ENCODE measurements at regions not wholly inside any gene's neighbourhood (a gene's known extent, or its start where the extent isn't known, plus 50 kb on each side); places are given as distances from the start of the nearest gene placed in this dataset.

- Histone ChIP-seq H2BK5ac (ENCODE audit: low read depth, low read length) (no peak overlapping the region), H3K14ac (ENCODE audit: insufficient read length) (no peak overlapping the region), H3K56ac (replicated peaks; ENCODE audit: insufficient read length, low read depth, low read length) (no peak overlapping the region), H3K27ac (ENCODE audit: low read depth, low read length) (no peak overlapping the region), H4K91ac (replicated peaks; ENCODE audit: insufficient read length, low read length) (no peak overlapping the region), H3K4me3 (ENCODE audit: extremely low read depth in 1 of 4, insufficient read depth in 2 of 4, low read depth in 3 of 4, low read length in 4 of 4) (no peak overlapping the region), H2AK5ac (ENCODE audit: low read depth, low read length) (no peak overlapping the region), H3K23me2 (ENCODE audit: low read depth, low read length) (no peaks in the 10 kb centered on the region), H3K4me2 (ENCODE audit: insufficient read depth in 1 of 2, low read depth in 2 of 2, low read length in 2 of 2) (no peak overlapping the region), H2BK120ac (replicated peaks; ENCODE audit: low read depth, low read length) (no peak overlapping the region), H3K18ac (ENCODE audit: extremely low read depth, low read length) (no peak overlapping the region; the same call in 1 of the 2 replicates), H3K9me3 (ENCODE audit: insufficient read depth in 2 of 2, low read depth in 1 of 2, low read length in 1 of 2) (no peaks in the 10 kb centered on the region), H3K36me3 (ENCODE audit: control insufficient read depth in 2 of 4, insufficient read depth in 4 of 4, low read length in 3 of 4) (no peaks in the 10 kb centered on the region), H4K20me1 (replicated peaks in 1 of 2; ENCODE audit: control insufficient read depth in 1 of 2, insufficient read depth in 2 of 2, low read length in 2 of 2) (no peaks in the 10 kb centered on the region), H3K4me1 (replicated peaks in 1 of 4; ENCODE audit: control insufficient read depth in 3 of 4, insufficient read depth in 4 of 4, low read length in 3 of 4) (peaks cover 0 to 8% (median 3%) of the 10 kb centered on the region in 4 experiments; a peak in 4 of 7 replicates), H4K8ac (ENCODE audit: extremely low read depth, insufficient read depth, low read length) (no peak overlapping the region), H2BK20ac (ENCODE audit: low read length) (no peak overlapping the region), H2AFZ (ENCODE audit: low read length) (no peak overlapping the region), H4K5ac (ENCODE audit: insufficient read length, low read depth, low read length) (no peak overlapping the region), H3K9ac (replicated peaks in 1 of 4; ENCODE audit: extremely low read depth in 1 of 4, low read depth in 3 of 4, low read length in 3 of 4) (no peak overlapping the region), H2BK12ac (ENCODE audit: low read depth, low read length) (no peak overlapping the region), H3K79me2 (ENCODE audit: control insufficient read depth in 1 of 2, insufficient read depth in 2 of 2, low read length in 2 of 2) (no peaks in the 10 kb centered on the region), H3K4ac (replicated peaks; ENCODE audit: insufficient read length, low read depth, low read length) (no peak overlapping the region), H2BK15ac (ENCODE audit: low read length) (0 out of 2 replicates have a peak overlapping the region, but pooled peaks have one; percentile 46), H3K79me1 (ENCODE audit: low read depth, low read length) (no peaks in the 10 kb centered on the region), H3K27me3 (replicated peaks in 1 of 4; ENCODE audit: control insufficient read depth in 3 of 4, extremely low read depth in 1 of 4, insufficient read depth in 3 of 4, low read length in 3 of 4) (no peaks in the 10 kb centered on the region; a peak in 1 of 7 replicates), H3K23ac (ENCODE audit: insufficient read length) (no peak overlapping the region)
- ChIA-PET POLR2A (ENCODE audit: partially characterized antibody) (interaction anchor here (1.1 to 4.3 kb wide), 3 partner anchors 10 to 100 kb away, joined by 3 to 21 read pairs (median 5); no protein-coding TSS in a partner anchor), CTCF (ENCODE audit: partially characterized antibody) (interaction anchor here (0.7 to 2.4 kb wide), 3 partner anchors 37 to 363 kb away, joined by 3 to 7 read pairs (median 3); no protein-coding TSS in a partner anchor)
- WGBS, 2 experiments (ENCODE audit: extremely low coverage in 1 of 2, insufficient coverage in 1 of 2, insufficient read length in 1 of 2, insufficient replicate concordance in 2 of 2, low coverage in 1 of 2, low lambda C conversion rate in 2 of 2, missing lambda C conversion rate in 1 of 2), result 89% methylated on average over 13 of the region's 13 CpGs; no CpG with 5 or more reads in 1 of the 2 experiments
- TF ChIP-seq SRF (IDR thresholded peaks at IDR 0.05; ENCODE audit: low read depth, low read length), result no peak
- TF ChIP-seq SUZ12 (IDR thresholded peaks at IDR 0.05; ENCODE audit: low read length), result no peak
- no peak for TF ChIP-seq TAF1 (IDR thresholded peaks at IDR 0.05; ENCODE audit: low read depth, low read length)
- no peak for TF ChIP-seq BRCA1 (IDR thresholded peaks at IDR 0.05; ENCODE audit: low read depth, low read length)
- TF ChIP-seq CTBP2 (IDR thresholded peaks at IDR 0.05; ENCODE audit: borderline replicate concordance, insufficient read depth, insufficient read length, low read length), result no peak
- no peak for TF ChIP-seq ZNF274 (IDR thresholded peaks at IDR 0.05; ENCODE audit: borderline replicate concordance, extremely low read depth, low read length)
- no peak for TF ChIP-seq E2F6 (IDR thresholded peaks at IDR 0.05)
- TF ChIP-seq TCF12 (IDR thresholded peaks at IDR 0.05; ENCODE audit: low read depth, low read length), result no peak
- no peak for FAIRE-seq
- no peak for DNase-seq (ENCODE audit: low read depth in 1 of 2, low spot score in 2 of 2)
Observed at GRCh38 chr9:129506041-129506440, 114.9 kb downstream of the C9orf50 start.
